ENCODE measurements at regions not wholly inside any gene's neighbourhood (a gene's known extent, or its start where the extent isn't known, plus 50 kb on each side); places are given as distances from the start of the nearest gene placed in this dataset.

DNA sequence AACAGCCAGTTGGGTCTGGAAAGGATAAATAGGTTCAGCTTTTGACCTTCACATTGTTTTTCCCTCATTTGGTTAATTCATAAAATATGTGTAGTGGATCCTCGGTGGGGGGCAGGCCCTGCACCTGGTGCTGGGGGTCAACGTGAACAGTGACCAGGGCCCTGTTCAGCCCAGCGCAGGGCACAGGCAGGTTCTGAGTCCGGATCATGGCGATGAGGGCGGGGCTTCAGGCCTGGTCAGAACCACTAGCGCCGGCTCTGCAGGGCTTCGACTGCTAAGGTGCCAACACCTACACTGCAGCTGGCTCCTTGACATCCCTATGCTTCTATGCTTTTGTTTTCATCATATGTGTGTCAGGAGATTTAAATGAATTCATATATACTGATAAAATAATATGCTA lies 177.7 kb downstream of the CXCL12 start:
- TF ChIP-seq, protein P1, sequence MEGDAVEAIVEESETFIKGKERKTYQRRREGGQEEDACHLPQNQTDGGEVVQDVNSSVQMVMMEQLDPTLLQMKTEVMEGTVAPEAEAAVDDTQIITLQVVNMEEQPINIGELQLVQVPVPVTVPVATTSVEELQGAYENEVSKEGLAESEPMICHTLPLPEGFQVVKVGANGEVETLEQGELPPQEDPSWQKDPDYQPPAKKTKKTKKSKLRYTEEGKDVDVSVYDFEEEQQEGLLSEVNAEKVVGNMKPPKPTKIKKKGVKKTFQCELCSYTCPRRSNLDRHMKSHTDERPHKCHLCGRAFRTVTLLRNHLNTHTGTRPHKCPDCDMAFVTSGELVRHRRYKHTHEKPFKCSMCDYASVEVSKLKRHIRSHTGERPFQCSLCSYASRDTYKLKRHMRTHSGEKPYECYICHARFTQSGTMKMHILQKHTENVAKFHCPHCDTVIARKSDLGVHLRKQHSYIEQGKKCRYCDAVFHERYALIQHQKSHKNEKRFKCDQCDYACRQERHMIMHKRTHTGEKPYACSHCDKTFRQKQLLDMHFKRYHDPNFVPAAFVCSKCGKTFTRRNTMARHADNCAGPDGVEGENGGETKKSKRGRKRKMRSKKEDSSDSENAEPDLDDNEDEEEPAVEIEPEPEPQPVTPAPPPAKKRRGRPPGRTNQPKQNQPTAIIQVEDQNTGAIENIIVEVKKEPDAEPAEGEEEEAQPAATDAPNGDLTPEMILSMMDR (IDR thresholded peaks at IDR 0.05), result no peak
- Histone ChIP-seq H3K36me3 (no peaks in the 10 kb centered on the region), H3K9me3 (peaks cover 0 to 4% (median 0%) of the 10 kb centered on the region in 11 donors), H3K4me1 (peaks cover 0 to 21% (median 0%) of the 10 kb centered on the region in 9 donors), H3K27me3 (no peaks in the 10 kb centered on the region), H3K27ac (no peak overlapping the region), H3K4me3 (no peak overlapping the region)
- 90 to 98% methylated on average over 9 of the region's 9 CpGs for WGBS, 2 donors
- DNase-seq (no peak), ATAC-seq (no peak)
- intact Hi-C loops (cut with DNase I), result loop anchor here in 1 of 10 donors (10.0 kb wide), 1 partner anchor 88 kb away; no protein-coding TSS in a partner anchor

DNA sequence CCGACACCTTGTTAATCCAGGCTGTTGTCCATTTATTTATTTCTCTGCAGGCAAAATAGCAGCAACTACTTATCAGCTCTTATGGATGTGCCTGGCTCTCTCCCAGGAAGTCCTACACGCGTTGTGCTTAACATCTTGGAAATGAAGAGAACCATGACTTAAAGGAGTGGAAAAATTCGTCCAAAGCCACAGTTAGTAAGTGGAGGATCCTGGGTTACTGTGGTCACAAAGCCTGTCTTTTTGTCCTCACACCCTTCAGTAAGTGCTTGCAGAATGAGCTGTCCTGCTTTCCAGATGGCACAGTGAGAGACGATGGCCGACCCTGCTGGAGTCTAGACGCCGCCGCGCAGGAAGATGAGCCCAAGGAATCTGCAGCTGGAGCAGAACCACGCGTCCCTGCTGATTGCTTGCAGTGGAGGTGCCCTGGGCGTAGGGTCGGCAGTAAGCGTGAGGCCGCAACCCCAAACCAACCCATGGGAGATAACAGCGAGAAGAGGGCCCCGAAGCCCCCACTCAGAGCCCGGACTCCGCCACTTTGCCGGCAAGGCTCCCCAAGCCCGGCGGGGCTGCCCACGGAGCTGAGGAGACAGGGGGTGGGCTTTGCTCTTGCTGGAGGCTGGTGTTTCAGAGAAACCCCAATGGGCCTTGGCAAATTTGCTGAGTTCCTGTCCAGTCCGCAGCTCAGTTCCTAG lies 178.6 kb downstream of the CXCL12 start:
- 86 to 88% methylated on average over 25 of the region's 25 CpGs for WGBS, 2 donors
- ATAC-seq (no peak), DNase-seq (no peak)
- Histone ChIP-seq H3K4me3 (no peak overlapping the region), H3K27ac (no peak overlapping the region), H3K4me1 (peaks cover 0 to 21% (median 0%) of the 10 kb centered on the region in 9 donors), H3K36me3 (no peaks in the 10 kb centered on the region), H3K27me3 (no peaks in the 10 kb centered on the region), H3K9me3 (peaks cover 0 to 10% (median 0%) of the 10 kb centered on the region in 11 donors)
- intact Hi-C loops (cut with DNase I), result loop anchor here in 1 of 10 donors (10.0 kb wide), 1 partner anchor 89 kb away; no protein-coding TSS in a partner anchor
- TF ChIP-seq, protein P1 (IDR thresholded peaks at IDR 0.05), result no peak

DNA sequence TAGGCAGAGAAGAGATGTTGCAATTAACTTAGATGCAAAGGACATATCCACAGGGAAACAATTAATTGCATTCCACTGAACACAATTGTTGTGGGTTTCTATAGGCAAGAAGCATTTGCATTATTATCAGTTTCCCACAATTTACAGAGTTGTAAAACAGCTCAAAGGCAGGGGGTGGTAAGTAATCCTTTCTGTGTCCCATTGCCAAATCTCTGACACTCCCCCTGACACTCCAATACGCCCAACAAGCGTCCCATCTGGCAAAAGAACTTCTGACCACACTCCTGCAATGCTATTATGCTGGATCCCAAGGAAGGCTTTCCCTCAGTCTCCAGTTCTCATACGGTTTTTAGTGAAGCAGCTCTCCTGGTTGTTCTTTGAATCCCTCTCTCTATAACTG lies 179.8 kb downstream of the CXCL12 start:
- intact Hi-C loops (cut with DNase I), result loop anchor here in 1 of 10 donors (10.0 kb wide), 1 partner anchor 90 kb away; no protein-coding TSS in a partner anchor
- DNase-seq, result no peak
- Histone ChIP-seq H3K27ac (no peak overlapping the region), H3K27me3 (no peaks in the 10 kb centered on the region), H3K36me3 (no peaks in the 10 kb centered on the region), H3K4me1 (peaks cover 0 to 20% (median 0%) of the 10 kb centered on the region in 9 donors), H3K9me3 (peaks cover 0 to 10% (median 0%) of the 10 kb centered on the region in 11 donors), H3K4me3 (no peak overlapping the region)
- 66 to 72% methylated on average over 3 of the region's 3 CpGs for WGBS, 2 donors
- no peak for ATAC-seq
- TF ChIP-seq, protein P1 (IDR thresholded peaks at IDR 0.05), result no peak

DNA sequence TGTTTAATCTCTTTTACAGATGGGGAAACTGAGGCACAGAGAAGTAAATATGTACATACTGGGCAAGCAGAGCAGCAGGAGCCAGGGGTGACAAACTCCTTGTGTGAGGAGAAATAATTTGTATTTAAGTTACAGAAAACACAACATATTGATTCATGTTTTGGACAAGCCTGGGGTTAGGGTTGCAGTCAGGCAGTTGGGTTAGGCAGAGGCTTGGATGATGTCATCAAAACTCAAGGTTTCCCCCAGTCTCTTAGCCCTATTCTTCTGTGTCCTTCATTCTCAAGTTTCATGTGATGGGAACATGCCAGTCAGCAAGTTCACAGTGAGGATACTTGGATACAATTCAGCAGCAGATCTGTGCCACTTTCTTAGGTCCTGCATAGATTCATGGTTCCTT lies 181.4 kb downstream of the CXCL12 start:
- H3K4me3 ChIP-seq, result no peak overlapping the region
- H3K27ac ChIP-seq, result no peak overlapping the region
- peaks cover 0 to 18% (median 0%) of the 10 kb centered on the region in 9 donors for H3K4me1 ChIP-seq
- H3K36me3 ChIP-seq, result no peaks in the 10 kb centered on the region
- no peak for DNase-seq
- ATAC-seq, result no peak
- peaks cover 0 to 10% (median 0%) of the 10 kb centered on the region in 11 donors for H3K9me3 ChIP-seq
- TF ChIP-seq, protein P1 (IDR thresholded peaks at IDR 0.05), result no peak
- H3K27me3 ChIP-seq, result no peaks in the 10 kb centered on the region
- intact Hi-C loops (cut with DNase I), result loop anchor here in 1 of 10 donors (10.0 kb wide), 1 partner anchor 91 kb away; no protein-coding TSS in a partner anchor

Measured in heart right ventricle (tissue), 16 donors.